GM12878 (cell line): ENCODE measurements at regions not wholly inside any gene's neighbourhood (a gene's known extent, or its start where the extent isn't known, plus 50 kb on each side); places are given as distances from the start of the nearest gene placed in this dataset.

Source experiments
- ATAC-seq: fragments of 200-7000 bp; cut with Tn5 transposase; 3 replicates; pipeline ENCODE4 v1.9.1; 2020; ENCODE audit warnings: mild to moderate bottlenecking, moderate library complexity
- BruUV-seq: library from RNA; stranded (reverse); fragments of 400-500 nt; replicated peaks from 2 replicates; lab custom pipeline; 2021; lab: Mats Ljungman, UMichigan
- CTCF ChIA-PET: fragments of 300-600 bp; sonication (Branson Sonifier 250); formaldehyde crosslinking; extraction: SDS; loops from one replicate; lab custom pipeline; 2021; ENCODE audit warnings: inconsistent platforms; lab: Yijun Ruan, JAX
- POLR2A ChIA-PET: fragments of 350-600 bp; formaldehyde crosslinking; extraction: SDS; loops from one replicate; lab custom pipeline; 2021; ENCODE audit warnings: inconsistent platforms; lab: Charles Lee
- RAD21 ChIA-PET: fragments of 300-600 bp; sonication (Branson Sonifier 250); formaldehyde crosslinking; loops from one replicate; lab custom pipeline; 2023; ENCODE audit warnings: antibody characterized with exemption; ENCODE audit not compliant: unreplicated experiment; lab: Charles Lee
- SMC1A ChIA-PET: fragments of 300-600 bp; sonication (Branson Sonifier 250); formaldehyde crosslinking; loops from one replicate; lab custom pipeline; 2023; ENCODE audit not compliant: unreplicated experiment, uncharacterized antibody; lab: Charles Lee
- DNase-seq: peaks from one replicate; pipeline ENCODE4 v3.0.0-alpha.2; 2011; ENCODE audit warnings: low read depth, low spot score
- FAIRE-seq: peaks from 3 replicates; lab custom pipeline; 2011; peaks lifted over from hg19 to GRCh38; lab: Jason Lieb, UNC
- H2AFZ ChIP-seq: 2 replicates; pipeline ENCODE4 v1.6.0; 2011; ENCODE audit warnings: low read depth, low read length, control low read depth; ENCODE audit not compliant: control insufficient read depth
- H3K27ac ChIP-seq: 2 replicates; pipeline ENCODE4 v1.5.1; 2011; ENCODE audit warnings: control low read depth; ENCODE audit not compliant: control insufficient read depth, insufficient read depth
- H3K27me3 ChIP-seq, 2 experiments: replicated peaks in 1 of 2; 2 replicates each; pipeline versions ENCODE4 v1.6.0 to v1.6.1; 2011; ENCODE audit warnings: low read length in 1 of 2; ENCODE audit not compliant: control insufficient read depth in 2 of 2, insufficient read depth in 2 of 2
- H3K36me3 ChIP-seq, 2 experiments: 2 replicates each; pipeline ENCODE4 v1.5.1; 2011; ENCODE audit warnings: low read length in 1 of 2; ENCODE audit not compliant: control insufficient read depth in 2 of 2, insufficient read depth in 2 of 2
- H3K4me1 ChIP-seq: 2 replicates; pipeline ENCODE4 v1.6.1; 2011; ENCODE audit warnings: mild to moderate bottlenecking, low read length, moderate library complexity, mixed read lengths; ENCODE audit not compliant: control insufficient read depth, insufficient read depth
- H3K4me2 ChIP-seq: 2 replicates; pipeline ENCODE4 v1.6.0; 2011; ENCODE audit warnings: control low read depth; ENCODE audit not compliant: control insufficient read depth, insufficient read depth
- H3K4me3 ChIP-seq: fragments of 200-600 bp; sonication (generic); 2 replicates; pipeline ENCODE4 v1.5.1; 2016
- H3K79me2 ChIP-seq: 2 replicates; pipeline ENCODE4 v1.6.0; 2011; ENCODE audit warnings: low read length; ENCODE audit not compliant: control insufficient read depth, insufficient read depth
- H3K9ac ChIP-seq: 2 replicates; pipeline ENCODE4 v1.8.0; 2011; ENCODE audit warnings: low read length, control low read depth, mixed read lengths; ENCODE audit not compliant: control insufficient read depth, insufficient read depth
- H3K9me3 ChIP-seq: replicated peaks from 3 replicates; pipeline ENCODE4 v1.5.1; 2011; ENCODE audit warnings: mild to moderate bottlenecking, low read length; ENCODE audit not compliant: control insufficient read depth, insufficient read depth
- H4K20me1 ChIP-seq: 2 replicates; pipeline ENCODE4 v1.6.0; 2011; ENCODE audit not compliant: control insufficient read depth, insufficient read depth
- BHLHE40 ChIP-seq, 2 experiments: fragments of 450-650 bp in 1 of 2; IDR thresholded peaks; 2 replicates each; pipeline ENCODE4 v1.6.1; 2011 to 2017; ENCODE audit warnings: low read depth in 2 of 2, borderline replicate concordance in 1 of 2, improper control_type of control experiment in 1 of 2, low read length in 1 of 2, mild to moderate bottlenecking in 1 of 2
- CBX5 ChIP-seq: sonication (generic); IDR thresholded peaks from 2 replicates; pipeline ENCODE4 v1.6.1; 2016; ENCODE audit warnings: low read depth, moderate library complexity, mild to moderate bottlenecking, inconsistent platforms
- E4F1 ChIP-seq: fragments of 450-650 bp; IDR thresholded peaks from 2 replicates; pipeline ENCODE4 v1.6.1; 2018; ENCODE audit warnings: borderline replicate concordance, mild to moderate bottlenecking; ENCODE audit not compliant: partially characterized antibody
- FOS ChIP-seq: IDR thresholded peaks from 3 replicates; pipeline ENCODE4 v1.6.1; 2011; ENCODE audit warnings: borderline replicate concordance; ENCODE audit not compliant: insufficient read length; ENCODE audit errors: extremely low read depth
- MEF2B ChIP-seq: fragments of 450-650 bp; IDR thresholded peaks from 2 replicates; pipeline ENCODE4 v1.6.1; 2018; ENCODE audit warnings: mild to moderate bottlenecking, moderate library complexity; ENCODE audit not compliant: partially characterized antibody, poor library complexity, severe bottlenecking
- RAD21 ChIP-seq: IDR thresholded peaks from 2 replicates; pipeline ENCODE4 v1.6.1; 2011; ENCODE audit warnings: mild to moderate bottlenecking, low read depth, low read length, moderate library complexity; ENCODE audit not compliant: insufficient read depth
- RCOR1 ChIP-seq: conservative IDR thresholded peaks from 2 replicates; pipeline ENCODE4 v1.6.1; 2012; ENCODE audit warnings: low read depth, low read length, improper control_type of control experiment
- SMC3 ChIP-seq: IDR thresholded peaks from 2 replicates; pipeline ENCODE4 v1.6.1; 2011; ENCODE audit warnings: low read length, improper control_type of control experiment, borderline replicate concordance
- SPI1 ChIP-seq: IDR thresholded peaks from 2 replicates; pipeline ENCODE4 v1.6.1; 2011; ENCODE audit warnings: low read depth, mild to moderate bottlenecking, low read length, moderate library complexity, borderline replicate concordance; ENCODE audit not compliant: insufficient read depth
- WGBS: methylation state at CpG from one replicate; pipeline ENCODE4 v1.1.6; 2016; ENCODE audit warnings: low lambda C conversion rate; ENCODE audit not compliant: insufficient replicate concordance, insufficient coverage; ENCODE audit errors: missing lambda C conversion rate; 5-methylcytosine and 5-hydroxymethylcytosine counted together
- in situ Hi-C: fragments of 300-500 bp; cut with MboI; formaldehyde crosslinking; loops from 9 replicates; pipeline ENCODE4 v1.14.3; 2018; ENCODE audit warnings: mixed read lengths
- intact Hi-C: fragments of 100-400 bp; cut with micrococcal nuclease; formaldehyde crosslinking; loops from one replicate; pipeline ENCODE4 v1.14.2; 2022; ENCODE audit not compliant: unreplicated experiment
- TF ChIP-seq, protein P1 (sequence below): fragments of 450-650 bp; formaldehyde crosslinking; IDR thresholded peaks from 2 replicates; pipeline ENCODE4 v1.4.0; 2022; ENCODE audit warnings: mild to moderate bottlenecking, moderate library complexity

GRCh38 chr6:94341173-94341572, 921.8 kb upstream of the EPHA7 start:
- BruUV-seq = no TSS peak
- CTCF ChIA-PET = no interaction called here
- 2% methylated on average over 2 of the region's 2 CpGs for WGBS
- TF ChIP-seq BHLHE40 (IDR thresholded peaks at IDR 0.05; ENCODE audit: borderline replicate concordance in 1 of 2, low read depth in 2 of 2, low read length in 1 of 2) = no peak
- TF ChIP-seq FOS = no peak
- TF ChIP-seq E4F1 = no peak
- no peak for TF ChIP-seq MEF2B
- no peak for TF ChIP-seq RCOR1
- no peak for TF ChIP-seq CBX5
- no peak for TF ChIP-seq RAD21
- no peak for TF ChIP-seq SMC3
- TF ChIP-seq, protein P1, sequence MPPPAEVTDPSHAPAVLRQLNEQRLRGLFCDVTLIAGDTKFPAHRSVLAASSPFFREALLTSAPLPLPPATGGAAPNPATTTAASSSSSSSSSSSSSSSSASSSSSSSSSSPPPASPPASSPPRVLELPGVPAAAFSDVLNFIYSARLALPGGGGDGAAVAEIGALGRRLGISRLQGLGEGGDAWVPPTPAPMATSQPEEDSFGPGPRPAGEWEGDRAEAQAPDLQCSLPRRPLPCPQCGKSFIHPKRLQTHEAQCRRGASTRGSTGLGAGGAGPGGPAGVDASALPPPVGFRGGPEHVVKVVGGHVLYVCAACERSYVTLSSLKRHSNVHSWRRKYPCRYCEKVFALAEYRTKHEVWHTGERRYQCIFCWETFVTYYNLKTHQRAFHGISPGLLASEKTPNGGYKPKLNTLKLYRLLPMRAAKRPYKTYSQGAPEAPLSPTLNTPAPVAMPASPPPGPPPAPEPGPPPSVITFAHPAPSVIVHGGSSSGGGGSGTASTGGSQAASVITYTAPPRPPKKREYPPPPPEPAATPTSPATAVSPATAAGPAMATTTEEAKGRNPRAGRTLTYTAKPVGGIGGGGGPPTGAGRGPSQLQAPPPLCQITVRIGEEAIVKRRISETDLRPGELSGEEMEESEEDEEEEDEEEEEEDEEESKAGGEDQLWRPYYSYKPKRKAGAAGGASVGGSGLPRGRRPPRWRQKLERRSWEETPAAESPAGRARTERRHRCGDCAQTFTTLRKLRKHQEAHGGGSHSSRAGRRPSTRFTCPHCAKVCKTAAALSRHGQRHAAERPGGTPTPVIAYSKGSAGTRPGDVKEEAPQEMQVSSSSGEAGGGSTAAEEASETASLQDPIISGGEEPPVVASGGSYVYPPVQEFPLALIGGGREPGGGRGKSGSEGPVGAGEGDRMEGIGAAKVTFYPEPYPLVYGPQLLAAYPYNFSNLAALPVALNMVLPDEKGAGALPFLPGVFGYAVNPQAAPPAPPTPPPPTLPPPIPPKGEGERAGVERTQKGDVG (CRISPR knock-in tag) = no peak
- no peak for TF ChIP-seq SPI1
- RAD21 ChIA-PET = no interaction called here
- SMC1A ChIA-PET = no interaction called here
- no peaks in the 10 kb centered on the region for H3K36me3 ChIP-seq
- no peaks in the 10 kb centered on the region for H3K27me3 ChIP-seq
- ATAC-seq (no peak), FAIRE-seq (no peak), DNase-seq (no peak)
- no peaks in the 10 kb centered on the region for H3K9me3 ChIP-seq
- H3K4me2 ChIP-seq = no peak overlapping the region
- in situ Hi-C loops = no loop called here
- no peak overlapping the region for H3K4me3 ChIP-seq
- no peaks in the 10 kb centered on the region for H3K4me1 ChIP-seq
- H2AFZ ChIP-seq = no peak overlapping the region
- no peaks in the 10 kb centered on the region for H4K20me1 ChIP-seq
- POLR2A ChIA-PET = no interaction called here
- intact Hi-C loops = no loop called here
- H3K9ac ChIP-seq = no peak overlapping the region
- no peak overlapping the region for H3K27ac ChIP-seq
- H3K79me2 ChIP-seq = no peaks in the 10 kb centered on the region
